ENCODE measurements at regions not wholly inside any gene's neighbourhood (a gene's known extent, or its start where the extent isn't known, plus 50 kb on each side); places are given as distances from the start of the nearest gene placed in this dataset.

- ChIA-PET CTCF (no interaction called here), POLR2A (no interaction called here)
- no peak for DNase-seq (ENCODE audit: extremely low spot score)
- TF ChIP-seq FOXM1 (IDR thresholded peaks at IDR 0.05; ENCODE audit: borderline replicate concordance) (no peak), L3MBTL2 (conservative IDR thresholded peaks at IDR 0.05) (no peak), TARDBP (IDR thresholded peaks at IDR 0.05) (no peak), ZNF384 (IDR thresholded peaks at IDR 0.05) (no peak), SP1 (IDR thresholded peaks at IDR 0.05) (no peak), PKNOX1 (IDR thresholded peaks at IDR 0.05) (no peak), BHLHE40 (IDR thresholded peaks at IDR 0.05; ENCODE audit: borderline replicate concordance) (no peak), NFRKB (IDR thresholded peaks at IDR 0.05) (no peak), ELF4 (IDR thresholded peaks at IDR 0.05) (no peak), FOXK2 (IDR thresholded peaks at IDR 0.05) (no peak), ARNT (IDR thresholded peaks at IDR 0.05) (no peak)
These were observed 295.4 kb upstream of the DAB2 start for GRCh38 chr5:39720136-39720535.

- no peak for DNase-seq (ENCODE audit: extremely low spot score)
- ChIA-PET POLR2A (no interaction called here), CTCF (no interaction called here)
- TF ChIP-seq FOXK2 (IDR thresholded peaks at IDR 0.05), result no peak
- TF ChIP-seq ZNF384 (IDR thresholded peaks at IDR 0.05), result no peak
- TF ChIP-seq PKNOX1 (IDR thresholded peaks at IDR 0.05), result no peak
- no peak for TF ChIP-seq SP1 (IDR thresholded peaks at IDR 0.05)
- TF ChIP-seq BHLHE40 (IDR thresholded peaks at IDR 0.05; ENCODE audit: borderline replicate concordance), result no peak
- no peak for TF ChIP-seq LEF1 (IDR thresholded peaks at IDR 0.05; ENCODE audit: borderline replicate concordance)
- TF ChIP-seq HDGF (IDR thresholded peaks at IDR 0.05; ENCODE audit: borderline replicate concordance), result no peak
- TF ChIP-seq ELF4 (IDR thresholded peaks at IDR 0.05), result no peak
- no peak for TF ChIP-seq FOXM1 (IDR thresholded peaks at IDR 0.05; ENCODE audit: borderline replicate concordance)
- no peak for TF ChIP-seq L3MBTL2 (conservative IDR thresholded peaks at IDR 0.05)
- no peak for TF ChIP-seq NFRKB (IDR thresholded peaks at IDR 0.05)
- TF ChIP-seq SUZ12 (IDR thresholded peaks at IDR 0.05), result no peak
- no peak for TF ChIP-seq ARNT (IDR thresholded peaks at IDR 0.05)
- no peak for TF ChIP-seq CTBP1 (IDR thresholded peaks at IDR 0.05; ENCODE audit: borderline replicate concordance)
- no peak for TF ChIP-seq TARDBP (IDR thresholded peaks at IDR 0.05)
- TF ChIP-seq FOXA1 (IDR thresholded peaks at IDR 0.05), result no peak
These were observed 292.6 kb upstream of the DAB2 start for GRCh38 chr5:39717176-39717897.

GRCh38 chr5:39716532-39717028 lies 291.8 kb upstream of the DAB2 start:
- CTCF ChIA-PET, result interaction anchor here (0.6 kb wide), 1 partner anchor 972 kb away, joined by 3 read pairs; no protein-coding TSS in a partner anchor
- peak; percentile 16 for DNase-seq (ENCODE audit: extremely low spot score)

GRCh38 chr5:39714036-39714698 lies 289.4 kb upstream of the DAB2 start:
- ChIA-PET CTCF (interaction anchor here (0.7 to 1.2 kb wide), 2 partner anchors 69 to 975 kb away, joined by 3 to 4 read pairs; no protein-coding TSS in a partner anchor), POLR2A (no interaction called here)
- DNase-seq (ENCODE audit: extremely low spot score), result peak; percentile 15
- TF ChIP-seq FOXA1 (IDR thresholded peaks at IDR 0.05), result no peak
- TF ChIP-seq ARNT (IDR thresholded peaks at IDR 0.05), result no peak
- no peak for TF ChIP-seq NFRKB (IDR thresholded peaks at IDR 0.05)
- TF ChIP-seq L3MBTL2 (conservative IDR thresholded peaks at IDR 0.05), result no peak
- no peak for TF ChIP-seq ELF4 (IDR thresholded peaks at IDR 0.05)
- TF ChIP-seq BHLHE40 (IDR thresholded peaks at IDR 0.05; ENCODE audit: borderline replicate concordance), result no peak
- TF ChIP-seq SP1 (IDR thresholded peaks at IDR 0.05), result no peak
- TF ChIP-seq LEF1 (IDR thresholded peaks at IDR 0.05; ENCODE audit: borderline replicate concordance), result no peak
- TF ChIP-seq PKNOX1 (IDR thresholded peaks at IDR 0.05), result no peak
- no peak for TF ChIP-seq HDGF (IDR thresholded peaks at IDR 0.05; ENCODE audit: borderline replicate concordance)
- TF ChIP-seq FOXK2 (IDR thresholded peaks at IDR 0.05), result no peak
- no peak for TF ChIP-seq TARDBP (IDR thresholded peaks at IDR 0.05)
- no peak for TF ChIP-seq SUZ12 (IDR thresholded peaks at IDR 0.05)
- TF ChIP-seq CTBP1 (IDR thresholded peaks at IDR 0.05; ENCODE audit: borderline replicate concordance), result no peak
- no peak for TF ChIP-seq ZNF384 (IDR thresholded peaks at IDR 0.05)
- no peak for TF ChIP-seq FOXM1 (IDR thresholded peaks at IDR 0.05; ENCODE audit: borderline replicate concordance)

More at GRCh38 chr5:39716532-39717028, 291.8 kb upstream of the DAB2 start:
- POLR2A ChIA-PET, result no interaction called here
- TF ChIP-seq NFRKB (IDR thresholded peaks at IDR 0.05), result no peak
- no peak for TF ChIP-seq BHLHE40 (IDR thresholded peaks at IDR 0.05; ENCODE audit: borderline replicate concordance)
- TF ChIP-seq ARNT (IDR thresholded peaks at IDR 0.05), result no peak
- TF ChIP-seq LEF1 (IDR thresholded peaks at IDR 0.05; ENCODE audit: borderline replicate concordance), result no peak
- no peak for TF ChIP-seq FOXM1 (IDR thresholded peaks at IDR 0.05; ENCODE audit: borderline replicate concordance)
- TF ChIP-seq ELF4 (IDR thresholded peaks at IDR 0.05), result no peak
- TF ChIP-seq TARDBP (IDR thresholded peaks at IDR 0.05), result no peak
- no peak for TF ChIP-seq SP1 (IDR thresholded peaks at IDR 0.05)
- no peak for TF ChIP-seq ZNF384 (IDR thresholded peaks at IDR 0.05)
- no peak for TF ChIP-seq HDGF (IDR thresholded peaks at IDR 0.05; ENCODE audit: borderline replicate concordance)
- TF ChIP-seq FOXA1 (IDR thresholded peaks at IDR 0.05), result no peak

- TF ChIP-seq FOXA1 (IDR thresholded peaks at IDR 0.05) (no peak), HDGF (IDR thresholded peaks at IDR 0.05; ENCODE audit: borderline replicate concordance) (no peak), ZNF384 (IDR thresholded peaks at IDR 0.05) (no peak), BHLHE40 (IDR thresholded peaks at IDR 0.05; ENCODE audit: borderline replicate concordance) (no peak), ARNT (IDR thresholded peaks at IDR 0.05) (no peak)
- CTCF ChIA-PET, result interaction anchor here (0.6 to 1.2 kb wide), 3 partner anchors 69 to 976 kb away, joined by 3 to 4 read pairs (median 3); no protein-coding TSS in a partner anchor
- POLR2A ChIA-PET, result no interaction called here
- DNase-seq (ENCODE audit: extremely low spot score), result no peak
These were observed 288.6 kb upstream of the DAB2 start for GRCh38 chr5:39713250-39713916.
